ENCODE measurements at regions not wholly inside any gene's neighbourhood (a gene's known extent, or its start where the extent isn't known, plus 50 kb on each side); places are given as distances from the start of the nearest gene placed in this dataset.

- TF ChIP-seq CTCF (IDR thresholded peaks at IDR 0.05; ENCODE audit: insufficient read depth, low read length) (no peak), POLR2AphosphoS5 (IDR thresholded peaks at IDR 0.05; ENCODE audit: low read depth) (no peak), REST (IDR thresholded peaks at IDR 0.05; ENCODE audit: insufficient replicate concordance, low read depth) (no peak), GABPA (IDR thresholded peaks at IDR 0.05; ENCODE audit: low read depth) (no peak)
Measured at GRCh38 chr1:34656731-34657130, 98.1 kb upstream of the GJB5 start.

Data from HL-60 (cell line).